Natural killer cell (primary cell): ENCODE measurements at regions not wholly inside any gene's neighbourhood (a gene's known extent, or its start where the extent isn't known, plus 50 kb on each side); places are given as distances from the start of the nearest gene placed in this dataset.

ENCODE experiments used
- ATAC-seq, 3 donors: fragments of 150-1000 bp in 2 of 3; fragments of 200-7000 bp in 1 of 3; cut with Tn5 transposase; 1 replicate in 1 of 3; 2 replicates in 2 of 3; pipeline ENCODE4 v1.10.0; 2021; ENCODE audit warnings: mild to moderate bottlenecking in 2 of 3, moderate library complexity in 2 of 3
- DNase-seq, 2 donors: peaks; one replicate each; pipeline versions ENCODE4 v3.0.0 to v3.0.0-alpha.2; 2013 to 2021; ENCODE audit warnings: mixed read lengths in 1 of 2
- H3K27ac ChIP-seq: one replicate; pipeline ENCODE4 v1.5.1; 2013; ENCODE audit warnings: mild to moderate bottlenecking, low read length
- H3K27me3 ChIP-seq: one replicate; pipeline ENCODE4 v1.6.1; 2013; ENCODE audit warnings: low read length; ENCODE audit not compliant: control insufficient read depth, insufficient read depth
- H3K36me3 ChIP-seq: one replicate; pipeline ENCODE4 v1.6.1; 2013; ENCODE audit warnings: low read length; ENCODE audit not compliant: control insufficient read depth, insufficient read depth
- H3K4me1 ChIP-seq: one replicate; pipeline ENCODE4 v1.6.1; 2013; ENCODE audit warnings: low read length; ENCODE audit not compliant: control insufficient read depth, insufficient read depth
- H3K4me3 ChIP-seq: one replicate; pipeline ENCODE4 v1.5.1; 2013; ENCODE audit warnings: low read length
- H3K9me3 ChIP-seq: one replicate; pipeline ENCODE4 v1.6.1; 2013; ENCODE audit warnings: low read length; ENCODE audit not compliant: control insufficient read depth, insufficient read depth
- H3K27ac Mint-ChIP-seq, 2 donors: one replicate each; pipeline ENCODE4 v1.8.0; 2022; ENCODE audit warnings: mild to moderate bottlenecking in 2 of 2, mixed read lengths in 2 of 2, moderate library complexity in 1 of 2
- H3K27me3 Mint-ChIP-seq, 2 donors: one replicate each; pipeline ENCODE4 v1.8.0; 2022; ENCODE audit warnings: low read depth in 2 of 2, mixed read lengths in 2 of 2
- H3K36me3 Mint-ChIP-seq: one replicate; pipeline ENCODE4 v1.8.0; 2022; ENCODE audit warnings: mixed read lengths
- H3K4me1 Mint-ChIP-seq, 2 donors: one replicate each; pipeline ENCODE4 v1.8.0; 2022; ENCODE audit warnings: mixed read lengths in 2 of 2
- H3K4me3 Mint-ChIP-seq: one replicate; pipeline ENCODE4 v1.8.0; 2022; ENCODE audit warnings: mild to moderate bottlenecking, moderate library complexity, mixed read lengths
- H3K9me3 Mint-ChIP-seq, 2 donors: one replicate each; pipeline ENCODE4 v1.8.0; 2022; ENCODE audit warnings: mixed read lengths in 2 of 2
- WGBS: methylation state at CpG from one replicate; pipeline ENCODE4 v1.1.7; 2013; ENCODE audit warnings: missing lambda C conversion rate; ENCODE audit not compliant: insufficient coverage; 5-methylcytosine and 5-hydroxymethylcytosine counted together
- intact Hi-C: fragments of 100-400 bp; cut with micrococcal nuclease; formaldehyde crosslinking; loops from one replicate; pipeline ENCODE4 v1.14.2; 2022
- TF ChIP-seq, protein P1 (sequence below): fragments of 200-600 bp; IDR thresholded peaks from one replicate; pipeline ENCODE4 v1.8.0; 2022; ENCODE audit warnings: antibody characterized with exemption

DNA sequence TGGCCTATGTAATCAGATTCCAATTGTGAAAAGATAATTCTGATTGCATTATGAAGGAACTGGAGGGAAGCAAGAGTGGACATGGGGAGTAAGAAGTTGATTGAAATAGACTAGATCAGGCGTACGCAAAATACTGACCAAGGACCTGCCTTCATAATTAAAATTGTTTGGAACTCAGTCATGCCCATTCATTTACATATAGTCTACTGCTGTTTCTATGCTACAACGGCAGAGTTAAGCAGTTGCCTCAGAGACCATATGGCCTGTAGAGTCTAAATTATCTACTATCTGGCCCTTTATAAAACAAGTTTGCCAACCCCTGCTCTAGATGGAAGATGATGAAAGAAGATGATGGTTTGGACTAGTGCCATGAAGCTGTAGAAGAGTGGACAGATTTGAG lies 170.0 kb upstream of the ARID2 start:
- H3K4me1 ChIP-seq: no peaks in the 10 kb centered on the region
- no peak overlapping the region for H3K4me3 ChIP-seq
- Mint-ChIP-seq H3K4me1 (no peaks in the 10 kb centered on the region), H3K27ac (no peak overlapping the region), H3K4me3 (no peak overlapping the region), H3K9me3 (peaks cover 0 to 2% of the 10 kb centered on the region in 2 donors), H3K27me3 (peaks cover 0 to 3% of the 10 kb centered on the region in 2 donors), H3K36me3 (no peaks in the 10 kb centered on the region)
- no peaks in the 10 kb centered on the region for H3K36me3 ChIP-seq
- no peak overlapping the region for H3K27ac ChIP-seq
- TF ChIP-seq, protein P1, sequence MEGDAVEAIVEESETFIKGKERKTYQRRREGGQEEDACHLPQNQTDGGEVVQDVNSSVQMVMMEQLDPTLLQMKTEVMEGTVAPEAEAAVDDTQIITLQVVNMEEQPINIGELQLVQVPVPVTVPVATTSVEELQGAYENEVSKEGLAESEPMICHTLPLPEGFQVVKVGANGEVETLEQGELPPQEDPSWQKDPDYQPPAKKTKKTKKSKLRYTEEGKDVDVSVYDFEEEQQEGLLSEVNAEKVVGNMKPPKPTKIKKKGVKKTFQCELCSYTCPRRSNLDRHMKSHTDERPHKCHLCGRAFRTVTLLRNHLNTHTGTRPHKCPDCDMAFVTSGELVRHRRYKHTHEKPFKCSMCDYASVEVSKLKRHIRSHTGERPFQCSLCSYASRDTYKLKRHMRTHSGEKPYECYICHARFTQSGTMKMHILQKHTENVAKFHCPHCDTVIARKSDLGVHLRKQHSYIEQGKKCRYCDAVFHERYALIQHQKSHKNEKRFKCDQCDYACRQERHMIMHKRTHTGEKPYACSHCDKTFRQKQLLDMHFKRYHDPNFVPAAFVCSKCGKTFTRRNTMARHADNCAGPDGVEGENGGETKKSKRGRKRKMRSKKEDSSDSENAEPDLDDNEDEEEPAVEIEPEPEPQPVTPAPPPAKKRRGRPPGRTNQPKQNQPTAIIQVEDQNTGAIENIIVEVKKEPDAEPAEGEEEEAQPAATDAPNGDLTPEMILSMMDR: no peak
- DNase-seq (no peak), ATAC-seq (no peak)
- intact Hi-C loops: no loop called here
- WGBS: 94% methylated on average over 3 of the region's 3 CpGs
- H3K9me3 ChIP-seq: no peaks in the 10 kb centered on the region
- no peaks in the 10 kb centered on the region for H3K27me3 ChIP-seq

DNA sequence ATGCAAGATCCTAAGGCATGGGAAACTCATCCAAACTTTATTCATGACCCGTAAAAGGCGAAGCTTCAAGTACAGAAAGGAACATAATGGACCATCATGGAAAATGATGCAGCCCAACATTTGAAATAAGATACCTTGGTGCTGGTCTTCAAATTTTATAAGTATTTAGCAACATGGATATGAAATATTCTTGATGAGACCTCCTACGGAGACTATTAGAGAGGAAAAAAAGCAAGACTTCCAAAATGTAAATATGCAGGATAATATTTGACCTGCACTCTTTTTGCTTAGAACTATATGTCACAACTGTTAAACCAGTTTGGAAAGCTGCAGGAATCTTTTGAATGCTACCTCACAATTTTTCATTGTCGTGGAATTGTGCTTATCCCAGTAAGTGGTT lies 168.8 kb upstream of the ARID2 start:
- 97% methylated on average over 4 of the region's 4 CpGs for WGBS
- ATAC-seq (no peak), DNase-seq (no peak)
- H3K36me3 ChIP-seq: no peaks in the 10 kb centered on the region
- H3K27ac Mint-ChIP-seq: no peak overlapping the region
- H3K4me3 ChIP-seq: no peak overlapping the region
- TF ChIP-seq, protein P1: no peak
- no peak overlapping the region for H3K27ac ChIP-seq
- H3K36me3 Mint-ChIP-seq: no peaks in the 10 kb centered on the region
- intact Hi-C loops: no loop called here
- no peak overlapping the region for H3K4me3 Mint-ChIP-seq
- no peaks in the 10 kb centered on the region for H3K9me3 ChIP-seq
- no peaks in the 10 kb centered on the region for H3K4me1 Mint-ChIP-seq
- H3K27me3 Mint-ChIP-seq: peaks cover 0 to 3% of the 10 kb centered on the region in 2 donors
- H3K27me3 ChIP-seq: no peaks in the 10 kb centered on the region
- H3K4me1 ChIP-seq: no peaks in the 10 kb centered on the region
- no peaks in the 10 kb centered on the region for H3K9me3 Mint-ChIP-seq

DNA sequence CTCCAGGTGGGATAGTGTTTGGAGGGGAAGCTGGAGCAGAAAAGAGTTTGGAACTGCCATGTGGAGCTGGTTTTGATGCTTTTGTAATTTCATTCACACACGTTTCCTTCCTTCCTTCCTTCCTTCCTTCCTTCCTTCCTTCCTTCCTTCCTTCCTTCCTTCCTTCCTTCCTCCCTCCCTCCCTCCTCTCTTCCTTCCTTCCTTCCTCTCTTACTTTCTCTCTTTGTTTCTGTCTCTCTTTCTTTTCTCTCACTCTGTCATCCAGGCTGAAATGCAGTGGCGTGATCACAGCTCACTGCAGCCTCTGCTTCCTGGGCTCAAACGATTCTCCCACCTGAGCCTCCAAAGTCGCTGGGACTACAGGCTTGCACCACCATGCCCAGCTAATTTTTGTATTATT lies 168.0 kb upstream of the ARID2 start:
- Mint-ChIP-seq H3K4me3 (no peak overlapping the region), H3K27ac (no peak overlapping the region), H3K36me3 (no peaks in the 10 kb centered on the region), H3K27me3 (peaks cover 0 to 3% of the 10 kb centered on the region in 2 donors), H3K4me1 (no peaks in the 10 kb centered on the region), H3K9me3 (no peaks in the 10 kb centered on the region)
- Histone ChIP-seq H3K27me3 (no peaks in the 10 kb centered on the region), H3K4me1 (no peaks in the 10 kb centered on the region), H3K36me3 (no peaks in the 10 kb centered on the region), H3K9me3 (no peaks in the 10 kb centered on the region), H3K27ac (no peak overlapping the region), H3K4me3 (no peak overlapping the region)
- WGBS: 85% methylated on average over 4 of the region's 4 CpGs
- intact Hi-C loops: no loop called here
- ATAC-seq: no peak
- no peak for DNase-seq
- TF ChIP-seq, protein P1: no peak

DNA sequence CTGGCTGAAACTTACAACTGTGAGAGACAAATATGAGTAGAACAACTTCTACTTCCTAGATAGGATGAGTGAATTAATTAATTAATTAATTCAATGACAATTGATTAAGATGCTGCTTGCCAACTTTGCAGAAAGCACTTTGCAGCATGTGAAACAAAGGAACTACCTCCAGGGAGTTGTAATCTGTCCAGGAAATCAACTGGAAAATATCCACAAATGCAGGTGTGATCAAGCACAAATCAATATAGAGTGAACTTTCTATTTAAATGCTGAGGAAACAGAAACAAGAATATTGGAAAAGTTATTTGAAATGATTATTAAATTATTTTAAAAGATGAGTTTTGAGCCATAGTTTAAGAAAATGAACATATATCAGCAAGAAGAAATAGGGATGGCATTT lies 163.9 kb upstream of the ARID2 start:
- no peak overlapping the region for H3K4me3 Mint-ChIP-seq
- no peak overlapping the region for H3K27ac ChIP-seq
- intact Hi-C loops: no loop called here
- no peaks in the 10 kb centered on the region for H3K9me3 ChIP-seq
- H3K4me1 ChIP-seq: no peaks in the 10 kb centered on the region
- no peak overlapping the region for H3K4me3 ChIP-seq
- H3K4me1 Mint-ChIP-seq: no peaks in the 10 kb centered on the region
- H3K27me3 ChIP-seq: no peaks in the 10 kb centered on the region
- H3K36me3 ChIP-seq: no peaks in the 10 kb centered on the region
- no peaks in the 10 kb centered on the region for H3K36me3 Mint-ChIP-seq
- no peak overlapping the region for H3K27ac Mint-ChIP-seq
- DNase-seq (no peak), ATAC-seq (no peak)
- TF ChIP-seq, protein P1: no peak
- no peaks in the 10 kb centered on the region for H3K9me3 Mint-ChIP-seq
- H3K27me3 Mint-ChIP-seq: no peaks in the 10 kb centered on the region
